HL-60/S4 treated with phorbol 12-myristate 13-acetate at 8.2 ng/mL for 4 days and 3 days (cell line): ENCODE measurements at regions not wholly inside any gene's neighbourhood (a gene's known extent, or its start where the extent isn't known, plus 50 kb on each side); places are given as distances from the start of the nearest gene placed in this dataset.

Experiments used
- in situ Hi-C: fragments of 300-500 bp; cut with MboI; formaldehyde crosslinking; loops from 2 replicates; pipeline ENCODE4 v1.15.0; 2022; ENCODE audit warnings: low sequenced_read_pairs

GRCh38 chr20:17891131-17891530 is 77.5 kb downstream of the SNX5 start:
- in situ Hi-C loops = loop anchor here (25.0 kb wide), 2 partner anchors 204 to 379 kb away; partner anchors contain the start of genes BANF2 and RRBP1

GRCh38 chr20:17890330-17890729 is 78.3 kb downstream of the SNX5 start:
- in situ Hi-C loops = loop anchor here (25.0 kb wide), 2 partner anchors 203 to 378 kb away; partner anchors contain the start of genes BANF2 and RRBP1

GRCh38 chr20:17889226-17889625 is 79.4 kb downstream of the SNX5 start:
- in situ Hi-C loops = loop anchor here (25.0 kb wide), 2 partner anchors 202 to 377 kb away; partner anchors contain the start of genes BANF2 and RRBP1

GRCh38 chr20:17888044-17888443 is 80.5 kb downstream of the SNX5 start:
- in situ Hi-C loops = loop anchor here (25.0 kb wide), 2 partner anchors 201 to 376 kb away; partner anchors contain the start of genes BANF2 and RRBP1

GRCh38 chr20:17887331-17888030 is 81.1 kb downstream of the SNX5 start:
- in situ Hi-C loops = loop anchor here (25.0 kb wide), 2 partner anchors 200 to 375 kb away; partner anchors contain the start of genes BANF2 and RRBP1

GRCh38 chr20:17885544-17885943 is 83.0 kb downstream of the SNX5 start:
- in situ Hi-C loops = loop anchor here (25.0 kb wide), 2 partner anchors 198 to 373 kb away; partner anchors contain the start of genes BANF2 and RRBP1

- in situ Hi-C loops = loop anchor here (25.0 kb wide), 2 partner anchors 198 to 373 kb away; partner anchors contain the start of genes BANF2 and RRBP1
Observed at GRCh38 chr20:17885076-17885475, 83.5 kb downstream of the SNX5 start.

- in situ Hi-C loops = loop anchor here (25.0 kb wide), 2 partner anchors 197 to 372 kb away; partner anchors contain the start of genes BANF2 and RRBP1
Observed at GRCh38 chr20:17884307-17885003, 84.1 kb downstream of the SNX5 start.

GRCh38 chr20:17883592-17884306 is 84.8 kb downstream of the SNX5 start:
- in situ Hi-C loops = loop anchor here (25.0 kb wide), 2 partner anchors 196 to 371 kb away; partner anchors contain the start of genes BANF2 and RRBP1

GRCh38 chr20:17882834-17883591 is 85.6 kb downstream of the SNX5 start:
- in situ Hi-C loops = loop anchor here (25.0 kb wide), 2 partner anchors 196 to 371 kb away; partner anchors contain the start of genes BANF2 and RRBP1

GRCh38 chr20:17882065-17882833 is 86.3 kb downstream of the SNX5 start:
- in situ Hi-C loops = loop anchor here (25.0 kb wide), 2 partner anchors 195 to 370 kb away; partner anchors contain the start of genes BANF2 and RRBP1

- in situ Hi-C loops = loop anchor here (25.0 kb wide), 2 partner anchors 194 to 369 kb away; partner anchors contain the start of genes BANF2 and RRBP1
Observed at GRCh38 chr20:17881741-17882064, 86.9 kb downstream of the SNX5 start.

- in situ Hi-C loops = loop anchor here (25.0 kb wide), 2 partner anchors 192 to 367 kb away; partner anchors contain the start of genes BANF2 and RRBP1
Observed at GRCh38 chr20:17878912-17879602, 89.5 kb downstream of the SNX5 start.

- in situ Hi-C loops = loop anchor here (25.0 kb wide), 2 partner anchors 191 to 366 kb away; partner anchors contain the start of genes BANF2 and RRBP1
Observed at GRCh38 chr20:17878069-17878911, 90.3 kb downstream of the SNX5 start.

- in situ Hi-C loops = loop anchor here (25.0 kb wide), 2 partner anchors 189 to 364 kb away; partner anchors contain the start of genes BANF2 and RRBP1
Observed at GRCh38 chr20:17875981-17876385, 92.6 kb downstream of the SNX5 start.

GRCh38 chr20:17875106-17875980 is 93.3 kb downstream of the SNX5 start:
- in situ Hi-C loops = loop anchor here (25.0 kb wide), 2 partner anchors 188 to 363 kb away; partner anchors contain the start of genes BANF2 and RRBP1
